CD14-positive monocyte (primary cell): ENCODE measurements at regions not wholly inside any gene's neighbourhood (a gene's known extent, or its start where the extent isn't known, plus 50 kb on each side); places are given as distances from the start of the nearest gene placed in this dataset.

ENCODE experiments used
- DNase-seq, 3 donors: peaks; one replicate each; pipeline ENCODE4 v3.0.0-alpha.2; 2011 to 2022
- H2AFZ ChIP-seq: 2 replicates; pipeline ENCODE4 v1.6.0; 2012; ENCODE audit warnings: mild to moderate bottlenecking, low read depth, low read length, inconsistent platforms; ENCODE audit not compliant: insufficient read depth, poor library complexity, severe bottlenecking
- H3K27ac ChIP-seq, 2 donors: 1 replicate in 1 of 2; 2 replicates in 1 of 2; pipeline ENCODE4 v1.5.1; 2012 to 2013; ENCODE audit warnings: low read length in 2 of 2, control low read depth in 1 of 2, inconsistent platforms in 1 of 2, low read depth in 1 of 2, mild to moderate bottlenecking in 1 of 2
- H3K27me3 ChIP-seq, 2 donors: one replicate each; pipeline versions ENCODE4 v1.6.0 to v1.6.1; 2011 to 2013; ENCODE audit warnings: low read length in 2 of 2; ENCODE audit not compliant: control insufficient read depth in 2 of 2, insufficient read depth in 2 of 2
- H3K36me3 ChIP-seq, 2 donors: replicated peaks in 1 of 2; 1 replicate in 1 of 2; 2 replicates in 1 of 2; pipeline versions ENCODE4 v1.5.1 to v1.6.1; 2012 to 2013; ENCODE audit warnings: low read length in 2 of 2, control low read depth in 1 of 2, inconsistent platforms in 1 of 2, mild to moderate bottlenecking in 1 of 2; ENCODE audit not compliant: insufficient read depth in 2 of 2, control insufficient read depth in 1 of 2
- H3K4me1 ChIP-seq, 2 donors: 1 replicate in 1 of 2; 2 replicates in 1 of 2; pipeline versions ENCODE4 v1.5.1 to v1.6.1; 2012 to 2013; ENCODE audit warnings: low read length in 2 of 2, control low read depth in 1 of 2, inconsistent platforms in 1 of 2, mild to moderate bottlenecking in 1 of 2, moderate library complexity in 1 of 2; ENCODE audit not compliant: insufficient read depth in 2 of 2, control insufficient read depth in 1 of 2
- H3K4me2 ChIP-seq: replicated peaks from 2 replicates; pipeline ENCODE3; 2012; ENCODE audit warnings: low read length, moderate library complexity, mild to moderate bottlenecking; ENCODE audit not compliant: poor library complexity, severe bottlenecking; ENCODE audit errors: extremely low read depth
- H3K4me3 ChIP-seq, 3 experiments: fragments of 200-600 bp in 1 of 3; sonication (generic) in 1 of 3; replicated peaks in 1 of 3; 1 replicate in 2 of 3; 2 replicates in 1 of 3; pipeline ENCODE4 v1.5.1; 2011 to 2013; ENCODE audit warnings: low read length in 3 of 3, mild to moderate bottlenecking in 3 of 3, control low read depth in 2 of 3, low read depth in 2 of 3, inconsistent platforms in 1 of 3, moderate library complexity in 1 of 3
- H3K79me2 ChIP-seq: 2 replicates; pipeline ENCODE4 v1.6.0; 2012; ENCODE audit warnings: mild to moderate bottlenecking, control low read depth, inconsistent platforms, low read length, moderate library complexity; ENCODE audit not compliant: insufficient read depth
- H3K9ac ChIP-seq: 2 replicates; pipeline ENCODE4 v1.6.0; 2017; ENCODE audit warnings: low read length, mild to moderate bottlenecking; ENCODE audit not compliant: insufficient read depth, poor library complexity, severe bottlenecking
- H3K9me3 ChIP-seq, 2 donors: replicated peaks in 1 of 2; 1 replicate in 1 of 2; 2 replicates in 1 of 2; pipeline versions ENCODE4 v1.5.1 to v1.6.1; 2012 to 2013; ENCODE audit warnings: low read length in 2 of 2, control low read depth in 1 of 2; ENCODE audit not compliant: control insufficient read depth in 1 of 2, insufficient read depth in 1 of 2
- H4K20me1 ChIP-seq: 2 replicates; pipeline ENCODE4 v1.6.0; 2012; ENCODE audit warnings: mild to moderate bottlenecking, low read length, control low read depth, moderate library complexity; ENCODE audit not compliant: insufficient read depth
- H3K27ac Mint-ChIP-seq, 7 donors: one replicate each; pipeline ENCODE4 v1.8.0; 2020; ENCODE audit warnings: mild to moderate bottlenecking in 7 of 7, mixed read lengths in 7 of 7, moderate library complexity in 6 of 7, inconsistent platforms in 2 of 7
- H3K27me3 Mint-ChIP-seq, 3 donors: one replicate each; pipeline ENCODE4 v1.8.0; 2021 to 2022; ENCODE audit warnings: low read depth in 3 of 3, mild to moderate bottlenecking in 3 of 3, mixed read lengths in 3 of 3, moderate library complexity in 3 of 3, inconsistent platforms in 1 of 3
- H3K36me3 Mint-ChIP-seq, 2 donors: one replicate each; pipeline ENCODE4 v1.8.0; 2020; ENCODE audit warnings: mixed read lengths in 2 of 2, inconsistent platforms in 1 of 2, mild to moderate bottlenecking in 1 of 2
- H3K4me1 Mint-ChIP-seq: one replicate; pipeline ENCODE4 v1.8.0; 2020; ENCODE audit warnings: mild to moderate bottlenecking, mixed read lengths
- H3K4me3 Mint-ChIP-seq, 2 donors: one replicate each; pipeline ENCODE4 v1.8.0; 2020; ENCODE audit warnings: mild to moderate bottlenecking in 2 of 2, mixed read lengths in 2 of 2, moderate library complexity in 1 of 2
- H3K9me3 Mint-ChIP-seq, 7 donors: one replicate each; pipeline ENCODE4 v1.8.0; 2020 to 2022; ENCODE audit warnings: mixed read lengths in 7 of 7, mild to moderate bottlenecking in 6 of 7, moderate library complexity in 6 of 7, inconsistent platforms in 2 of 7
- WGBS: methylation state at CpG from one replicate; pipeline ENCODE4 v1.1.5; 2013; ENCODE audit warnings: missing lambda C conversion rate; ENCODE audit not compliant: insufficient coverage; 5-methylcytosine and 5-hydroxymethylcytosine counted together
- intact Hi-C, 2 donors: fragments of 100-400 bp; cut with micrococcal nuclease; formaldehyde crosslinking; loops; one replicate each; pipeline versions ENCODE4 v1.15.0 to v1.15.1; 2023
- TF ChIP-seq, protein P1 (sequence below): fragments of 200-600 bp; IDR thresholded peaks from one replicate; pipeline ENCODE4 v1.8.0; 2022; ENCODE audit warnings: antibody characterized with exemption, mild to moderate bottlenecking

DNA sequence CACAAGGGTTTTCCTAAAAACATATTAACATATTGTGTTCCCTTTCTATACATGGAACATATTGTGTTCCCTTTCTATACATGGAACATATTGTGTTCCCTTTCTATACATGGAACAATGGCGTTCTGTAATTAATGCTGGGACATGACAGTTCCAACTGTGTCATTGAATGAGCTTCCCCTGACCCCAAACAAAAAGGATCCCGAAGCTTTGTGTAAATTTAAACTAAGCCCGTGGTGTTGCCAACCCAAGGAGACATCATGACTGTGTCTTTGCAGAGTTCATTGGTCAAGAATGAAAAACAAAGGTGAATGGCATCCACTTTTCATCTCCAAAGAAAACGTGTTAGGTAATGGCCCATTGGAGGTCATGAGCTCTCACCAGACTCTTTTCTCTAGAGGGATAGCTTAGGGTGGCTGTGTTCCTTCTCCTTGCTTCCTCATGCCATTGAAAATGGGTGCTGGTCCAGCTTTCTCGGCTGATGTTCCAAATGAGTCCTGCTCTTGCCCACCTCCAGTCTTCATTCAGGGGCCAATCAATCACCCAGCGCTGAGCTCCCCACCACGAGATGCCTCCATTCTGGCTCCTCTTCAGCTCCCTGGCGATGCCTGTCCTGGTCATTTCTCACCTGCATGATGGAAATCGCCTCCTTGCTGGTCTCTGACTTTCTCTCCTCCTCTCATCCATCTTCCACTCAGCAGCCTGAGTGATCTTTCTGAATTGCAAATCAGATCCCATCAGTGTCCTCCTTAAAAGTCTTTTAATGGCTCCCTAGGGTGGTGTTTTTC, 156.1 kb downstream of the VRK1 start:
- Mint-ChIP-seq H3K4me3 (no peak overlapping the region), H3K27ac (no peak overlapping the region)

DNA sequence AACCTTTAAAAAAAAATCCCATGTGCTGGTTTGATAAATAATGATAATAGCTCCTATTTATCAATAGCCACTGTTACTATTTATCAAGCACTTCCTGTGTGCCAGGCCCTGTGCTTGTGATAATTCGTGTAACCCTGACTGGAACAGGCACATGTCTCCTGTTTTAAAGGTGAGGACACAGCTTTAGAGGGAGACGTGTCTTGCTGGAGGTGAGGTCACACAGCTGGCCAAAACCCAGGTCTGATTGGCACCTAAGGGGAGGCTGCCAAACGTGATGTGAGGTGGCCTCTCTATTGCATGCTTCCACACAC, 156.6 kb downstream of the VRK1 start:
- Mint-ChIP-seq H3K4me1 (peaks cover 14% of the 10 kb centered on the region), H3K9me3 (peaks cover 0 to 6% (median 3%) of the 10 kb centered on the region in 7 donors), H3K4me3 (no peak overlapping the region), H3K27ac (no peak overlapping the region), H3K36me3 (no peaks in the 10 kb centered on the region), H3K27me3 (peaks cover 3 to 9% (median 3%) of the 10 kb centered on the region in 3 donors)
- H3K4me3 ChIP-seq: no peak overlapping the region
- no peak overlapping the region for H3K9ac ChIP-seq
- no peak for DNase-seq
- H3K36me3 ChIP-seq: no peaks in the 10 kb centered on the region
- no peaks in the 10 kb centered on the region for H3K27me3 ChIP-seq
- H4K20me1 ChIP-seq: no peaks in the 10 kb centered on the region
- peaks cover 15 to 17% of the 10 kb centered on the region in 2 donors for H3K4me1 ChIP-seq
- intact Hi-C loops: no loop called here
- H3K4me2 ChIP-seq: no peak overlapping the region
- 93% methylated on average over 3 of the region's 3 CpGs for WGBS
- H3K27ac ChIP-seq: no peak overlapping the region
- TF ChIP-seq, protein P1, sequence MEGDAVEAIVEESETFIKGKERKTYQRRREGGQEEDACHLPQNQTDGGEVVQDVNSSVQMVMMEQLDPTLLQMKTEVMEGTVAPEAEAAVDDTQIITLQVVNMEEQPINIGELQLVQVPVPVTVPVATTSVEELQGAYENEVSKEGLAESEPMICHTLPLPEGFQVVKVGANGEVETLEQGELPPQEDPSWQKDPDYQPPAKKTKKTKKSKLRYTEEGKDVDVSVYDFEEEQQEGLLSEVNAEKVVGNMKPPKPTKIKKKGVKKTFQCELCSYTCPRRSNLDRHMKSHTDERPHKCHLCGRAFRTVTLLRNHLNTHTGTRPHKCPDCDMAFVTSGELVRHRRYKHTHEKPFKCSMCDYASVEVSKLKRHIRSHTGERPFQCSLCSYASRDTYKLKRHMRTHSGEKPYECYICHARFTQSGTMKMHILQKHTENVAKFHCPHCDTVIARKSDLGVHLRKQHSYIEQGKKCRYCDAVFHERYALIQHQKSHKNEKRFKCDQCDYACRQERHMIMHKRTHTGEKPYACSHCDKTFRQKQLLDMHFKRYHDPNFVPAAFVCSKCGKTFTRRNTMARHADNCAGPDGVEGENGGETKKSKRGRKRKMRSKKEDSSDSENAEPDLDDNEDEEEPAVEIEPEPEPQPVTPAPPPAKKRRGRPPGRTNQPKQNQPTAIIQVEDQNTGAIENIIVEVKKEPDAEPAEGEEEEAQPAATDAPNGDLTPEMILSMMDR: no peak
- no peak overlapping the region for H2AFZ ChIP-seq
- no peaks in the 10 kb centered on the region for H3K79me2 ChIP-seq
- no peaks in the 10 kb centered on the region for H3K9me3 ChIP-seq

More for the DNA sequence above, 156.1 kb downstream of the VRK1 start:
- Histone ChIP-seq H3K4me2 (no peak overlapping the region), H3K9ac (no peak overlapping the region), H3K4me1 (peaks cover 16 to 18% of the 10 kb centered on the region in 2 donors), H3K9me3 (peaks cover 0 to 4% of the 10 kb centered on the region in 2 donors), H4K20me1 (no peaks in the 10 kb centered on the region), H3K27me3 (no peaks in the 10 kb centered on the region), H2AFZ (no peak overlapping the region), H3K36me3 (no peaks in the 10 kb centered on the region), H3K27ac (no peak overlapping the region), H3K4me3 (no peak overlapping the region), H3K79me2 (no peaks in the 10 kb centered on the region)
- peaks cover 3 to 9% (median 3%) of the 10 kb centered on the region in 3 donors for H3K27me3 Mint-ChIP-seq
- 89% methylated on average over 5 of the region's 9 CpGs for WGBS
- intact Hi-C loops: no loop called here
- peaks cover 1 to 3% of the 10 kb centered on the region in 2 donors for H3K36me3 Mint-ChIP-seq
- TF ChIP-seq, protein P1: no peak
- H3K9me3 Mint-ChIP-seq: peaks cover 4 to 6% (median 5%) of the 10 kb centered on the region in 7 donors
- no peak for DNase-seq
- peaks cover 16% of the 10 kb centered on the region for H3K4me1 Mint-ChIP-seq
